Gastroesophageal sphincter (tissue), 4 donors: ENCODE measurements at regions not wholly inside any gene's neighbourhood (a gene's known extent, or its start where the extent isn't known, plus 50 kb on each side); places are given as distances from the start of the nearest gene placed in this dataset.
"Not testable (repeated sequence)": the region's sequence is repeated elsewhere in the genome, so short reads cannot be mapped to it uniquely, and the experiment has no call there.

Experiments used
- ATAC-seq: fragments of 150-250 bp; one replicate; pipeline ENCODE4 v1.9.1; 2016; ENCODE audit warnings: mild to moderate bottlenecking, moderate library complexity
- H3K27ac ChIP-seq, 4 donors: fragments of 200-600 bp; sonication (generic) in 3 of 4; 1 replicate in 3 of 4; 2 replicates in 1 of 4; pipeline ENCODE4 v1.5.1; 2016 to 2019
- H3K27me3 ChIP-seq: fragments of 200-600 bp; sonication (generic); one replicate; pipeline ENCODE4 v1.5.1; 2019
- H3K36me3 ChIP-seq, 2 donors: fragments of 200-600 bp; sonication (generic); one replicate each; pipeline ENCODE4 v1.5.1; 2019; ENCODE audit warnings: control low read depth in 1 of 2
- H3K4me1 ChIP-seq, 3 donors: fragments of 200-600 bp; sonication (generic); 1 replicate in 2 of 3; 2 replicates in 1 of 3; pipeline ENCODE4 v1.5.1; 2016 to 2019; ENCODE audit warnings: control low read depth in 2 of 3
- H3K4me3 ChIP-seq, 2 donors: fragments of 200-600 bp; sonication (generic); one replicate each; pipeline ENCODE4 v1.5.1; 2019; ENCODE audit warnings: mild to moderate bottlenecking in 1 of 2, moderate library complexity in 1 of 2
- H3K9me3 ChIP-seq, 3 donors: fragments of 200-600 bp; sonication (generic); one replicate each; pipeline ENCODE4 v1.5.1; 2017 to 2019; ENCODE audit warnings: control low read depth in 2 of 3
- CTCF ChIP-seq, 4 experiments: fragments of 200-600 bp in 2 of 4; fragments of 450-650 bp in 2 of 4; sonication (generic) in 1 of 4; IDR thresholded peaks; one replicate each; pipeline ENCODE4 v1.5.1; 2017 to 2019; ENCODE audit warnings: antibody characterized with exemption in 4 of 4, mild to moderate bottlenecking in 2 of 4, moderate library complexity in 2 of 4
- EP300 ChIP-seq: sonication (generic); formaldehyde crosslinking; IDR thresholded peaks from one replicate; pipeline ENCODE4 v1.6.1; 2017; ENCODE audit warnings: antibody characterized with exemption, mild to moderate bottlenecking
- POLR2A ChIP-seq, 2 donors: fragments of 450-650 bp; IDR thresholded peaks; one replicate each; pipeline ENCODE4 v1.6.1; 2017; ENCODE audit warnings: antibody characterized with exemption in 2 of 2, mild to moderate bottlenecking in 2 of 2, moderate library complexity in 1 of 2
- POLR2AphosphoS5 ChIP-seq: sonication (generic); formaldehyde crosslinking; IDR thresholded peaks from one replicate; pipeline ENCODE4 v1.6.1; 2017; ENCODE audit warnings: antibody characterized with exemption
- WGBS, 2 donors: methylation state at CpG; one replicate each; pipeline ENCODE4 v1.1.5; 2018; ENCODE audit warnings: low coverage in 1 of 2; 5-methylcytosine and 5-hydroxymethylcytosine counted together

GRCh38 chr14:49105956-49106355 lies 480.2 kb downstream of the RPS29 start:
- no peak for ATAC-seq
- Histone ChIP-seq H3K36me3 (no peaks in the 10 kb centered on the region), H3K27ac (no peak overlapping the region), H3K9me3 (no peaks in the 10 kb centered on the region), H3K4me3 (no peak overlapping the region), H3K4me1 (peaks cover 0 to 15% (median 0%) of the 10 kb centered on the region in 3 donors), H3K27me3 (no peaks in the 10 kb centered on the region)
- 67 to 90% methylated on average over 1 of the region's 1 CpG for WGBS, 2 donors
- no peak for TF ChIP-seq CTCF (IDR thresholded peaks at IDR 0.05)
- TF ChIP-seq POLR2AphosphoS5: no peak

- Histone ChIP-seq H3K27ac (no peak overlapping the region), H3K27me3 (no peaks in the 10 kb centered on the region), H3K4me3 (no peak overlapping the region), H3K9me3 (no peaks in the 10 kb centered on the region), H3K4me1 (peaks cover 0 to 15% (median 0%) of the 10 kb centered on the region in 3 donors), H3K36me3 (no peaks in the 10 kb centered on the region)
- TF ChIP-seq POLR2AphosphoS5 (no peak), EP300 (no peak), CTCF (IDR thresholded peaks at IDR 0.05) (no peak), POLR2A (IDR thresholded peaks at IDR 0.05) (no peak)
- ATAC-seq: no peak
- 92 to 93% methylated on average over 4 of the region's 4 CpGs for WGBS, 2 donors
These were observed 480.7 kb downstream of the RPS29 start for GRCh38 chr14:49105512-49105911.

- TF ChIP-seq POLR2AphosphoS5 (no peak), CTCF (IDR thresholded peaks at IDR 0.05) (no peak), POLR2A (IDR thresholded peaks at IDR 0.05) (no peak), EP300 (no peak)
- H3K27me3 ChIP-seq: no peaks in the 10 kb centered on the region
- no peaks in the 10 kb centered on the region for H3K9me3 ChIP-seq
- H3K36me3 ChIP-seq: no peaks in the 10 kb centered on the region
- ATAC-seq: no peak
- H3K27ac ChIP-seq: no peak overlapping the region
- H3K4me3 ChIP-seq: no peak overlapping the region
- no peaks in the 10 kb centered on the region for H3K4me1 ChIP-seq
- WGBS, 2 donors: 29 to 63% methylated on average over 1 of the region's 1 CpG
These were observed 493.8 kb downstream of the RPS29 start for GRCh38 chr14:49092345-49092744.

- Histone ChIP-seq H3K27ac (no peak overlapping the region), H3K27me3 (no peaks in the 10 kb centered on the region), H3K9me3 (no peaks in the 10 kb centered on the region), H3K4me3 (no peak overlapping the region), H3K4me1 (no peaks in the 10 kb centered on the region), H3K36me3 (no peaks in the 10 kb centered on the region)
- WGBS, 2 donors: 56 to 84% methylated on average over 3 of the region's 3 CpGs
- TF ChIP-seq POLR2AphosphoS5 (no peak), CTCF (IDR thresholded peaks at IDR 0.05) (no peak), EP300 (no peak), POLR2A (IDR thresholded peaks at IDR 0.05) (no peak)
- ATAC-seq: no peak
These were observed 497.1 kb downstream of the RPS29 start for GRCh38 chr14:49089107-49089506.

GRCh38 chr14:49073292-49073691 lies 512.9 kb downstream of the RPS29 start:
- not testable (repeated sequence) for H3K36me3 ChIP-seq, H3K9me3 ChIP-seq, H3K27me3 ChIP-seq, H3K27ac ChIP-seq, ATAC-seq, H3K4me3 ChIP-seq, H3K4me1 ChIP-seq

- TF ChIP-seq POLR2A (IDR thresholded peaks at IDR 0.05): no peak
- no peak for TF ChIP-seq CTCF (IDR thresholded peaks at IDR 0.05)
- Histone ChIP-seq H3K9me3 (no peaks in the 10 kb centered on the region), H3K36me3 (no peaks in the 10 kb centered on the region), H3K4me3 (no peak overlapping the region), H3K27me3 (no peaks in the 10 kb centered on the region), H3K27ac (no peak overlapping the region), H3K4me1 (no peaks in the 10 kb centered on the region)
- 50 to 89% methylated on average over 1 of the region's 1 CpG for whole genome bisulfite sequencing, 2 donors
- ATAC-seq: no peak
These were observed 527.7 kb downstream of the RPS29 start for GRCh38 chr14:49058511-49058910.
